ENCODE measurements at regions not wholly inside any gene's neighbourhood (a gene's known extent, or its start where the extent isn't known, plus 50 kb on each side); places are given as distances from the start of the nearest gene placed in this dataset.

GRCh38 chr1:83548311-83548710, 450.6 kb downstream of the TTLL7 start:
- TF ChIP-seq DPF2 (IDR thresholded peaks at IDR 0.05) = no peak
- no peak for TF ChIP-seq REST (IDR thresholded peaks at IDR 0.05; ENCODE audit: low read depth, low read length)
- TF ChIP-seq POLR2A (IDR thresholded peaks at IDR 0.05; ENCODE audit: low read depth, low read length) = no peak
- TF ChIP-seq CREB1 (IDR thresholded peaks at IDR 0.05; ENCODE audit: low read depth) = no peak
- TF ChIP-seq PAX8 (IDR thresholded peaks at IDR 0.05) = no peak
- TF ChIP-seq CTCF (IDR thresholded peaks at IDR 0.05 in 2 of 3, conservative IDR thresholded peaks at IDR 0.05 in 1 of 3; ENCODE audit: control insufficient read depth in 2 of 3, extremely low read depth in 1 of 3, insufficient read depth in 1 of 3, low read depth in 3 of 3, low read length in 3 of 3) = no peak
- TF ChIP-seq ZBTB40 (IDR thresholded peaks at IDR 0.05; ENCODE audit: borderline replicate concordance) = no peak
